ENCODE measurements at regions not wholly inside any gene's neighbourhood (a gene's known extent, or its start where the extent isn't known, plus 50 kb on each side); places are given as distances from the start of the nearest gene placed in this dataset.
"Not testable (repeated sequence)": the region's sequence is repeated elsewhere in the genome, so short reads cannot be mapped to it uniquely, and the experiment has no call there.

DNA sequence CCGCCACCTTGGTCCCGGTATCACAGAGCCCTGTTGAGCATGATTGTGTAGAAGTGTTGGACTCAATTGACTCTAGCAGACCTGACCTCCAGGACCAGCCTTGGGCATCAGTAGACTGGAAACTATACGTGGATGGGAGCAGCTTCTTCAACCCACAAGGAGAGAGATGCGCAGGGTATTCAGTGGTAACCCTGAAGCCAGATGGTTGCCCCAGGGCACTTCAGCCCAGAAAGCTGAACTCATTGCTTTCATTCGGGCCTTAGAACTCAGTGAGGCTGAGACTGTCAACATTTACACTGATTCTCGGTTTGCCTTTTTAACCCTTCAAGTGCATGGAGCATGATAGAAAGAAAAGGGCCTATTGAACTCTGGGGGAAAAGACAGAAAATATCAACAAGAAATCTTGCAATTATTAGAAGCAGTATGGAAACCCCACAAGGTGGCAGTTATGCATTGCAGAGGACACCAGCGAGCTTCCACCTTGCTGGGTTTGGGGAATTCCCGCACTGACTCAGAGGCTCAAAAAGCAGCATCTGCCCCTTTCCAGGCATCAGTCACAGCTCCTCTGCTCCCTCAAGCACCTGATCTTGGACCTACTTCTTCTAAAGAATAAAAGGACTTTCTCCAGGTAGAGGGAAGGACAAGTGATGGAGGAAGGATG, 83.3 kb upstream of the TANC1 start:
- H2AFZ ChIP-seq (ENCODE audit: low read length); H3K27ac ChIP-seq (ENCODE audit: insufficient read depth, low read length); H3K4me3 ChIP-seq (replicated peaks in 1 of 4; ENCODE audit: control extremely low read depth in 1 of 4, insufficient read depth in 1 of 4, low read depth in 3 of 4, low read length in 4 of 4); DNase-seq (ENCODE audit: low read depth in 2 of 2); H3K36me3 ChIP-seq (ENCODE audit: control insufficient read depth, insufficient read depth, low read length); H4K20me1 ChIP-seq (ENCODE audit: control insufficient read depth, extremely low read depth, insufficient read depth, low read length); H3K9ac ChIP-seq (ENCODE audit: insufficient read depth, low read length); H3K9me3 ChIP-seq (ENCODE audit: control insufficient read depth, insufficient read depth, low read depth, low read length); H3K79me2 ChIP-seq (ENCODE audit: control insufficient read depth, insufficient read depth, low read length); H3K4me2 ChIP-seq (ENCODE audit: extremely low read depth, insufficient read depth, low read length); H3K27me3 ChIP-seq (ENCODE audit: control insufficient read depth, insufficient read depth, low read length); H3K4me1 ChIP-seq (ENCODE audit: control insufficient read depth, extremely low read depth, insufficient read depth, low read length): not testable (repeated sequence)

DNA sequence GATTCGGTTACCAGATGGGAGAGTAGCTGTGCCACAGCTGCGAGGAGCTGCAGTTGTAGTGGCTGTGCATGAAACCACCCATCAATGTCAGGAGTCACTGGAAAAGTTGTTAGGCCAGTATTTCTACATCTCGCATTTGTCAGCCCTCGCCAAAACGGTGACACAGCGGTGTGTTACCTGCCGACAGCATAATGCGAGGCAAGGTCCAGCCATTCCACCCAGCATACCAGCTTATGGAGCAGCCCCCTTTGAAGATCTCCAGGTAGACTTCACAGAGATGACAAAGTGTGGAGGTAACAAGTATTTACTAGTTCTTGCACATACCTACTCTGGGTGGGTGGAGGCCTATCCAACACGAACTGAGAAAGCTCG, 82.8 kb upstream of the TANC1 start:
- not testable (repeated sequence) for H4K20me1 ChIP-seq (ENCODE audit: control insufficient read depth, extremely low read depth, insufficient read depth, low read length); H3K4me2 ChIP-seq (ENCODE audit: extremely low read depth, insufficient read depth, low read length); H3K9me3 ChIP-seq (ENCODE audit: control insufficient read depth, insufficient read depth, low read depth, low read length); H3K27me3 ChIP-seq (ENCODE audit: control insufficient read depth, insufficient read depth, low read length); H3K79me2 ChIP-seq (ENCODE audit: control insufficient read depth, insufficient read depth, low read length); H3K9ac ChIP-seq (ENCODE audit: insufficient read depth, low read length); H3K4me1 ChIP-seq (ENCODE audit: control insufficient read depth, extremely low read depth, insufficient read depth, low read length); H3K27ac ChIP-seq (ENCODE audit: insufficient read depth, low read length); H2AFZ ChIP-seq (ENCODE audit: low read length); DNase-seq (ENCODE audit: low read depth in 2 of 2); H3K4me3 ChIP-seq (replicated peaks in 1 of 4; ENCODE audit: control extremely low read depth in 1 of 4, insufficient read depth in 1 of 4, low read depth in 3 of 4, low read length in 4 of 4); H3K36me3 ChIP-seq (ENCODE audit: control insufficient read depth, insufficient read depth, low read length)

DNA sequence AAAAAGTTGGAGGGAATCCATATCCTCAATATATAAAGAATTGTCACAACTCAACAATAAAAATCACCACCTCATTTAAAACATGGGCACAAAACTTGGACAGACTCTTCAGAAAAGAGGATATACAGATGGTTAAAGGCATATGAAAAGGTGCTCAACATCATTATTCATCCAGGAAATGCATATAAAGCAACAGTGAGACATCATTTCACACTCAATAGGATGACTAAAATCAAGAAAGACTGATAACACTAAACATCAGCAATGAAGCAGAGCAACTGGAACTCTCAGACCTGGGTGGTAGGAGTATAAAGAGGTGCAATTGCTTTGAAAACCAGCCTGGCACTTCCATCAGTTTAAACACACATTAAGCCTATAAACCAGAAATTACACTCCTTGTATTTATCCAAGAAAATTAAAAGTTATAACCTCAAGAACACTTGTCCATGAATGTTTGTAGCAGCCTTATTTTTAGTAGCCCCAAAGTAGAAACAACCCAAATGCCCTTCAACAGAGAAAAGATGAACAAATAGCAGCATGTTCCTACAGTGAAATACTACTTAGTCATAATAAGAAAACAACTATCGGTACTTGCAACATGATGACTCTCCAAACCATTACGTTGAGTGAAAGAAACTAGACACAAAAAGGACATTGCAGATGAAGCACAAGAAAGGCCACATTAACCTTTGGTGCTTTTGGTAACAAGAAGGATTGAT, 79.1 kb upstream of the TANC1 start:
- H3K4me2 ChIP-seq (ENCODE audit: extremely low read depth, insufficient read depth, low read length) = no peak overlapping the region
- H3K79me2 ChIP-seq (ENCODE audit: control insufficient read depth, insufficient read depth, low read length) = no peaks in the 10 kb centered on the region
- no peaks in the 10 kb centered on the region for H3K9me3 ChIP-seq (ENCODE audit: control insufficient read depth, insufficient read depth, low read depth, low read length)
- no peaks in the 10 kb centered on the region for H4K20me1 ChIP-seq (ENCODE audit: control insufficient read depth, extremely low read depth, insufficient read depth, low read length)
- TF ChIP-seq EZH2 (IDR thresholded peaks at IDR 0.05; ENCODE audit: low read length, missing control alignments) = no peak
- peak in 1 of 2 donors; percentile 33 for DNase-seq (ENCODE audit: low read depth in 2 of 2)
- H3K27ac ChIP-seq (ENCODE audit: insufficient read depth, low read length) = no peak overlapping the region
- no peaks in the 10 kb centered on the region for H3K36me3 ChIP-seq (ENCODE audit: control insufficient read depth, insufficient read depth, low read length)
- H3K9ac ChIP-seq (ENCODE audit: insufficient read depth, low read length) = no peak overlapping the region
- H2AFZ ChIP-seq (ENCODE audit: low read length) = no peak overlapping the region
- H3K4me3 ChIP-seq (replicated peaks in 1 of 4; ENCODE audit: control extremely low read depth in 1 of 4, insufficient read depth in 1 of 4, low read depth in 3 of 4, low read length in 4 of 4) = no peak overlapping the region
- no peaks in the 10 kb centered on the region for H3K4me1 ChIP-seq (ENCODE audit: control insufficient read depth, extremely low read depth, insufficient read depth, low read length)
- H3K27me3 ChIP-seq (ENCODE audit: control insufficient read depth, insufficient read depth, low read length) = no peaks in the 10 kb centered on the region

DNA sequence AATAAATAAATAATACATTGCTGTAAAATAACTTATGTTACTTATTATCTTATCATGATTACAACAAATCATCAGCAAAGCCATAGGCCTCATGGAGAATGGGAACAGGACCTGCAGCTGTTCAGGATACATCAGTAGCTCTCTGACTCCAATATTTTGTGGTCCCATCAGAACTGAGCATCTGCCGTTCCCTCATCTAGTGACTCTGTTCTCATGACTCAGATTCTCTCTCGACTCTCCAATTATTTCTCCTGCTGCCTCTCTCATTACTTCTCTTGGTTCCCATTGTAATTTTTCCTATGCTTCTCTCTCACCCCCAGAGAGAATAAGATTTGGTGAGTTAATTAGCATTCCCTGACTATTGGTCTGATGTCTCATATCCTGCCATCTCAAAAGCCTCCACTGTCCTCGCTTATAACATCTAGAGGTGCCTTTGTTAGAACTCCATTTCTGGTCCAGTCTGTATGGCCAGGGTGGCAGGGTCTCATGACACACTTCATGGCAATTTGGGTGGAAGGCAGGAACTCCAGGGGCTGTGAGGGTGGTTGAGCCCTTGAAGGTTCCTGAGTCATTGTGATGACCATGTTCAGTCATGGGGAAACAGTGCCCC, 78.0 kb upstream of the TANC1 start:
- TF ChIP-seq, protein P1, sequence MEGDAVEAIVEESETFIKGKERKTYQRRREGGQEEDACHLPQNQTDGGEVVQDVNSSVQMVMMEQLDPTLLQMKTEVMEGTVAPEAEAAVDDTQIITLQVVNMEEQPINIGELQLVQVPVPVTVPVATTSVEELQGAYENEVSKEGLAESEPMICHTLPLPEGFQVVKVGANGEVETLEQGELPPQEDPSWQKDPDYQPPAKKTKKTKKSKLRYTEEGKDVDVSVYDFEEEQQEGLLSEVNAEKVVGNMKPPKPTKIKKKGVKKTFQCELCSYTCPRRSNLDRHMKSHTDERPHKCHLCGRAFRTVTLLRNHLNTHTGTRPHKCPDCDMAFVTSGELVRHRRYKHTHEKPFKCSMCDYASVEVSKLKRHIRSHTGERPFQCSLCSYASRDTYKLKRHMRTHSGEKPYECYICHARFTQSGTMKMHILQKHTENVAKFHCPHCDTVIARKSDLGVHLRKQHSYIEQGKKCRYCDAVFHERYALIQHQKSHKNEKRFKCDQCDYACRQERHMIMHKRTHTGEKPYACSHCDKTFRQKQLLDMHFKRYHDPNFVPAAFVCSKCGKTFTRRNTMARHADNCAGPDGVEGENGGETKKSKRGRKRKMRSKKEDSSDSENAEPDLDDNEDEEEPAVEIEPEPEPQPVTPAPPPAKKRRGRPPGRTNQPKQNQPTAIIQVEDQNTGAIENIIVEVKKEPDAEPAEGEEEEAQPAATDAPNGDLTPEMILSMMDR (conservative IDR thresholded peaks at IDR 0.05 in 1 of 2, IDR thresholded peaks at IDR 0.05 in 1 of 2; ENCODE audit: low read depth in 1 of 2, low read length in 2 of 2) = no peak
- TF ChIP-seq EZH2 (IDR thresholded peaks at IDR 0.05; ENCODE audit: low read length, missing control alignments) = no peak
- no peak overlapping the region for H3K4me2 ChIP-seq (ENCODE audit: extremely low read depth, insufficient read depth, low read length)
- no peaks in the 10 kb centered on the region for H3K27me3 ChIP-seq (ENCODE audit: control insufficient read depth, insufficient read depth, low read length)
- H4K20me1 ChIP-seq (ENCODE audit: control insufficient read depth, extremely low read depth, insufficient read depth, low read length) = no peaks in the 10 kb centered on the region
- H3K9ac ChIP-seq (ENCODE audit: insufficient read depth, low read length) = no peak overlapping the region
- H3K4me1 ChIP-seq (ENCODE audit: control insufficient read depth, extremely low read depth, insufficient read depth, low read length) = no peaks in the 10 kb centered on the region
- H3K4me3 ChIP-seq (replicated peaks in 1 of 4; ENCODE audit: control extremely low read depth in 1 of 4, insufficient read depth in 1 of 4, low read depth in 3 of 4, low read length in 4 of 4) = no peak overlapping the region
- H3K9me3 ChIP-seq (ENCODE audit: control insufficient read depth, insufficient read depth, low read depth, low read length) = no peaks in the 10 kb centered on the region
- no peak overlapping the region for H3K27ac ChIP-seq (ENCODE audit: insufficient read depth, low read length)
- H3K79me2 ChIP-seq (ENCODE audit: control insufficient read depth, insufficient read depth, low read length) = no peaks in the 10 kb centered on the region
- H2AFZ ChIP-seq (ENCODE audit: low read length) = no peak overlapping the region
- peak in 1 of 2 donors; percentile 49 for DNase-seq (ENCODE audit: low read depth in 2 of 2)
- no peaks in the 10 kb centered on the region for H3K36me3 ChIP-seq (ENCODE audit: control insufficient read depth, insufficient read depth, low read length)
